ENCODE measurements at regions not wholly inside any gene's neighbourhood (a gene's known extent, or its start where the extent isn't known, plus 50 kb on each side); places are given as distances from the start of the nearest gene placed in this dataset.

DNA sequence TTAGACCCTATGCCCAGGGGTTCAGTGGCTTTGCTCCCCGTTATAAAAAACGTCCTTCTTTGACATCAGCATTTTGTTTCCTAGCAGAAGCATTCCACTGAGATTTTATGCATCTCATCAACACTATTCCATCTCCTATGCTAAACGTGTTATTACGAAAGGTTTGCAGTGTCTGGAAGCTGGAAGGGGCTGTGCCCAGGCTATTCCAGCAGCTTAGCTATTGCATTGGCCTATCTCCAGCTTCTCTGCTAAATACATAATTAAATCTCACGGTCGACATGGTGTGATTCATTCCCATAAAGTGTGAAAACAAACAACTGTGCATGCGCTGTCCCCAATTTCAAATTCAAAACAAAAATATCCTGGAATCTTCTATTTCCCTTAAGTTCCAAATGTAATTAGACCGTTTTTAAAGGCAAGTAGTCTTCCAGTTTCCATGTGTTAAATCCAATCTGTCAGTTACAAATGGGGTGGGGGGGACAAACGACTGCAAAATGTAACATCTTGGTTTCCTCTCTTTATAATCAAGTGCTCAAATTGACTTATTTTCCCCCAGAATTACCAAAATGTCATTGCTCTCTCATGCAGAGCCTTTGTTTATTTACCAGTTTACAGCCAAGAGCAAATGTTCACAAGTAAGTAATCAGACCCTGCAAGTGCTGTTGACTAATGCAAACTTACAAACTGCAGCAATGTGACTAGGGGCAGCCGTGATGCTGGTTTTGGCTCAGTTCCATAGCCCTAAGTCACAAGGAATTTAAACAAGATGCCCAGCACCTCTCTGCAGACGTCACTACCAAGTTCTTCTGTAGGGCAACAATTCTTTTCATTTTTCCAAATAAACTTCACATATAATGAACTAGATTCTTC, 212.3 kb upstream of the RORB start:
- H3K36me3 Mint-ChIP-seq, result no peaks in the 10 kb centered on the region
- H3K9me3 Mint-ChIP-seq, result peaks cover 0 to 1% (median 0%) of the 10 kb centered on the region in 3 donors
- no peak overlapping the region for H3K4me3 Mint-ChIP-seq
- H3K27ac Mint-ChIP-seq, result no peak overlapping the region
- no peaks in the 10 kb centered on the region for H3K4me1 Mint-ChIP-seq
- peaks cover under 1% of the 10 kb centered on the region for H3K27me3 Mint-ChIP-seq

DNA sequence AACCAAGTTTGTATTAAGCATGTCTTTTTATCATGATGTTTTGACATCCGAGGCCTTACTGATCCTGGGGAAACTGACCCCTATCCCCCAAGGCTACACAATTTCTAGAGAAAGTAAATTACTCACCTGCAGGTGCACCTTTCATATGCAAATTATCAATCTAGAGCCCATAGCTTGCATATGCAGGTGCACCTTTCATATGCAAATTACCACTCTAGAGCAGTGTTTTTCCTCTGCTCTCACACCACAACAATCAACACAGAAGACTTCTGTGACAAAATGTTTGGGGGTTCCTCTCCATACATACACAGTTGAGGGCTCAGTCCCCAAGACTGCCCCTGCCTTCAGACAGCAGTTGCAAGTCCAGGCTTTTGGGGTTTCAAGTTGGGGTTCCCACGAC, 203.7 kb upstream of the RORB start:
- Mint-ChIP-seq H3K9me3 (peaks cover 0 to 3% (median 2%) of the 10 kb centered on the region in 3 donors), H3K4me3 (no peak overlapping the region), H3K27me3 (no peaks in the 10 kb centered on the region), H3K36me3 (peaks cover 3% of the 10 kb centered on the region), H3K27ac (no peak overlapping the region), H3K4me1 (no peaks in the 10 kb centered on the region)

DNA sequence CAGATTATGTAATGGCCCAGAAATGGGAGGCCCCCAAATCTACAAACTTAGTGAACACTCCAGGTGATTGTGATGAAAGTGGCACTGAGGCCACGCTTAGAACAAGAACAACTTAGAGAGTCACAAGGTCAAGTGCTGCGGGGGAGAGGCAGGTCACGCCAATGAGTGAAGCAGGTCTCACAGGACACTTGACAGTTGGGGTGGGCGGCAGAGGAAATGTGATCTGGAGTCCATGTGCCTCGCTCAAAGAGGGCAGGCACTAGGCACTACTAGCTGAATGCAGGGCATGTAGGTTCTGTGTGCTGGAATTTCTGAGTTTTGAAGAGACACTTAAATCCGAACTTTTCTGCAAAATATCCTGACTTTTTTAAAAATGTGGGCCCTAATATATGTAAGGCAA, 193.2 kb upstream of the RORB start:
- H3K36me3 Mint-ChIP-seq, result no peaks in the 10 kb centered on the region
- peaks cover 0 to 8% (median 1%) of the 10 kb centered on the region in 3 donors for H3K9me3 Mint-ChIP-seq
- H3K27ac Mint-ChIP-seq, result no peak overlapping the region
- H3K4me1 Mint-ChIP-seq, result no peaks in the 10 kb centered on the region
- H3K4me3 Mint-ChIP-seq, result no peak overlapping the region
- no peaks in the 10 kb centered on the region for H3K27me3 Mint-ChIP-seq

DNA sequence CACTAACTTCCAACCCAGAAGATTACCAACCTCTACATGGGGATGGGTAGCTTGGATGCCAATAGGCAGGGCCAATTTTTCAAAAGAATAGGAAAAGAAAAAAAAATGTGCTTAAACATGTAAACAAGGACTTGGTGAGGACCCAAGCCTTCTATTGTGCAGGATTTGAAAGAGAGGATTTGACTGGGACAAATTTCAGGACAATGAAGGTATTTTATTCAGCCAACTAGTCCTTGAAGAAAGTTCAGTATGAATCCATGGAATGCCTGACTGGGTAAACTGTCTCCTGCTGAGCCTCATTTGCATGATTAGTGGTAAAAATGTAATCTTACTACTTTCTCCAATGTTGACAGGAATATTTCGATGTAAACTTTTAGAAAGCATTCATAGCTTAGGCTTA, 192.5 kb upstream of the RORB start:
- H3K4me3 Mint-ChIP-seq, result no peak overlapping the region
- H3K9me3 Mint-ChIP-seq, result peaks cover 0 to 8% (median 1%) of the 10 kb centered on the region in 3 donors
- H3K27me3 Mint-ChIP-seq, result no peaks in the 10 kb centered on the region
- H3K36me3 Mint-ChIP-seq, result no peaks in the 10 kb centered on the region
- H3K4me1 Mint-ChIP-seq, result no peaks in the 10 kb centered on the region
- no peak overlapping the region for H3K27ac Mint-ChIP-seq

DNA sequence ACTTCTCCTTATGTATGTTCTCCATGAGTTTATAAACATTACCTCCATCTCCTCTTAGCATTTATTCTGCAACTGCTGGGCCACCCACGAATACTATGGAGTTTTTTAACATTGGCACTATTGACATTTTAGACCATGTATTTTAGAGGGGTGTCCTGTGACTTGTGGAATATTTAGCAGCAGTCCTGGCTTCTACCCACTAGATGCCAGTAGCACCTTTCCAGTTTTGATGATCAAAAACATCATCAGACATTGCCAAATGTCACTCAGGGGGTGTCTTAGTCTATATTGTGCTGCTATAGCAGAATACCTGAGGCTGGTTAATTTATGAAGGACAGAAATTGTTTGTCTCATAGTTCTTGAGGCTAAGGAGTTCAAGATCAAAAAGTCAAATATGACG, 187.5 kb upstream of the RORB start:
- Mint-ChIP-seq H3K27me3 (no peaks in the 10 kb centered on the region), H3K4me3 (no peak overlapping the region), H3K9me3 (peaks cover 0 to 5% (median 4%) of the 10 kb centered on the region in 3 donors), H3K36me3 (no peaks in the 10 kb centered on the region), H3K27ac (no peak overlapping the region), H3K4me1 (no peaks in the 10 kb centered on the region)

DNA sequence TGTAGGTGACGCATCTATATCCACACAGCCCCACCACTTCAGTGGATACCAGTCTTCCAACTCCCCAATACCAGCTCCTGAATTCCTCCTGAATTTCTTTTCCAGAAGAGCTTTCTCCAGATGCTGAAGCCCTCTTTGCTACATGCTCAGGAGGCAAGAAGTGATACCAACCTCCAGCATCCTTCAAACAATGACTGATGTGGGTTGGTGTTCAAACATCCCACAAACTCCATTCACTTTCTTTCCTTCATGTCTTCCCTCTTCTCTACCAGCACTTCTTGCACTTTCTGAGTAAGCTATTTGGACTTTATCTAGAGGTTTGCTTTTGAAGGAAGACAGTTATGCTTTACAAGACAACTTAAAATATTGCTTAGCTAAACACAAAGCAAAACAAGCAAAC, 179.9 kb upstream of the RORB start:
- peaks cover 7% of the 10 kb centered on the region for H3K36me3 Mint-ChIP-seq
- no peaks in the 10 kb centered on the region for H3K4me1 Mint-ChIP-seq
- H3K27ac Mint-ChIP-seq, result no peak overlapping the region
- H3K9me3 Mint-ChIP-seq, result peaks cover 0 to 15% (median 9%) of the 10 kb centered on the region in 3 donors
- H3K27me3 Mint-ChIP-seq, result no peaks in the 10 kb centered on the region
- H3K4me3 Mint-ChIP-seq, result no peak overlapping the region

DNA sequence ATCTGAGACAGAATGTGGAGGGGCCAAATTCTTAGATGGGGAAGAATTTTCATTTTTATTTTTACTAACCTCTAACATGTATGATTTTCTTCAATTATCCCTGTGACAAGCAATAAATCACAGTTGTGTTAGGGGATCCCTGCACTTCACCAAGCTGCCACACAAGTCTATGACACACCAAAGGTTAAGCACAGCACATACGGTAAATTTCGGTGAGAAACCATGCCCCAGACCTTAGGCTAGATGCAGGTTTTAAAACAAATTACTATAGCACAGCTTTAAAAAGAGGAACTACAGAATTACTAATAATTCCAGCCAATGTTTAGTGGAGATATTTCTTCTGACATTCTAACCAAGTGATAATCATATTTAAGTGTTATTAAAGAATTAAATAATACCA, 175.7 kb upstream of the RORB start:
- H3K4me1 Mint-ChIP-seq, result no peaks in the 10 kb centered on the region
- no peak overlapping the region for H3K27ac Mint-ChIP-seq
- no peak overlapping the region for H3K4me3 Mint-ChIP-seq
- H3K36me3 Mint-ChIP-seq, result peaks cover 6% of the 10 kb centered on the region
- H3K9me3 Mint-ChIP-seq, result peaks cover 0 to 14% (median 2%) of the 10 kb centered on the region in 3 donors
- no peaks in the 10 kb centered on the region for H3K27me3 Mint-ChIP-seq

DNA sequence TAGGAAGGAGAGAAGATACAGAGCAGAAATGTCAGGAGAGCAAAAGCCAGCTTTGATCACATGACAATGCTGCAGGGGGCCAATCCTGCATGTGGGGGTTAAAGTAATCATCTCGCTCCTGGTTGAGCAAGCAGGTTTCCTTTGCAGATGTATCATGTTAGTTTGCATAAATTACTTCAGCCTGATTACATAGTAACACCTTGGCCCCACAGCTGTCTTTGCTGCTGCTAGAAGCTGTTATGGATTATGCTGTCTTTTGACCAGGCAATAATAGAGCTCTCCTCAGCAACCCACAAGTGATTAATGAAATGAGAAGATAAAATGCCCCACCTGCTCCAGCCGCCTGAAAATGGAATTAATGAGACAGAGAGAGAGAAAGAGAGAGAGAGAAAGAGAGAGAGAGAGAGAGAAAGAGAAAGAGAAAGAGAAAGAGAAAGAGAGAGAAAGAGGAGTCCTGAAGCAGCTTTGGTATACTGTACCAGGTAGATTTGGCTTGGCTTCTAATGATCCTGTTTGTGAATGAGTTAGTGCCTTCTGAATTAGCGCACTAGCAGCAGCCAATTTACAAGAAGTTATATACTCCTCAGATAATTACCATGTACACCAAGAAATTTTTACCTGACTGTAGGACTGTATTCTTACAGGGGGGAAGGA, 174.3 kb upstream of the RORB start:
- Mint-ChIP-seq H3K36me3 (peaks cover 6% of the 10 kb centered on the region), H3K4me1 (no peaks in the 10 kb centered on the region), H3K9me3 (peaks cover 0 to 8% (median 2%) of the 10 kb centered on the region in 3 donors), H3K27ac (no peak overlapping the region), H3K4me3 (peak overlapping the region in 2 of 4 donors; percentile 9 to 33), H3K27me3 (no peaks in the 10 kb centered on the region)

DNA sequence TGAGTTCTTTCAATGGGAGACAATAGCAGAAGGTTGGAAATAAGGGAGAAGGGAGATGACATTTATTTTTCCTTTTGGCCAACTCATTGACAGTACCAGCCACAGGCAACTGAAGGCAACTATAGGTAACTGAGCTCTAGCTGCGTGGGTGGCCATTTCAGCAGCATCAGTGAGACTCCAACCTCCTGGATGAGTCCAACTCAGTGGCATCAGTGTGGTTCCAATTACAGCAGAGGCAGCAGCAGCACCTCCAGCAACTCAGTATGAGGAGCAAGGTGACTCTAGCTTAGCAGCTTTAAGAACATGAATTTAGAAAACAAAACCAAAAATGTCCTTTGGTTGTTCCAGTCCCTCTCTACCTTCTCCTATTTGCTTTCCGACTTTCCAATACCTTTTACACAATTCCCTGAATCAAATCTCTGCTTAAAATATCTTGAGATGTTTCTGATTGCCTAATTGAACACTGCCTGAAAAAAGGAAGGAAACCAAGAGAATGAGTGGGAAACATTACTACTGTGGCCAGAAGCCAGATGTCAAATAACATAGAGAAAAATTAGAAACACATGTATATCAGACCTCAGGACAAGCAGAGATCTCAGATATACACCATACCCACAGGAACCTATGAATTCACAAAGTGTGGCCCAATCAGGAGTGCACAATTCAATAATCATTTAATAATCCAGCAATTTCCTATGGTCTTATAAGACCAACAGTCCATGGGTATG, 166.5 kb upstream of the RORB start:
- Mint-ChIP-seq H3K4me3 (no peak overlapping the region), H3K36me3 (no peaks in the 10 kb centered on the region), H3K27ac (no peak overlapping the region), H3K9me3 (peaks cover 0 to 2% (median 0%) of the 10 kb centered on the region in 3 donors), H3K27me3 (peaks cover 2% of the 10 kb centered on the region), H3K4me1 (no peaks in the 10 kb centered on the region)

DNA sequence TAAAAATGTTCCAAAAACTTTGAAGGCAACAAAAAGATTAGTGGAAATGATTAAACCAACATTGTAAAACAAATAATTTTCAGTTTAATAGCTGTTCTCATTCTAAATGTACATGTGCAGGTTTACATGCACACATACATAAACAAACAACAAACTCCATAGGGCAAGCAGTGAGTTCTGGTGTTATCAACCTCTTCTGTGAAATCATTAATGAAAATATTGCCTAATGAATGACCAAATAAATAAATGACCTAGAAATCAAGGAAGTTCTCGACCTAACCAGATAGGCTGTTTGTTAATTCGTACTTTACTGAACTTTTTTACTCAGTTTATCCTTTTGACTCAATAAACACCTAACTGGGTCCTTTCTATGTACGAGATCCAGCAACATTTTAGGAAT, 165.5 kb upstream of the RORB start:
- Mint-ChIP-seq H3K27me3 (peaks cover 2% of the 10 kb centered on the region), H3K4me1 (no peaks in the 10 kb centered on the region), H3K36me3 (no peaks in the 10 kb centered on the region), H3K4me3 (no peak overlapping the region), H3K9me3 (no peaks in the 10 kb centered on the region), H3K27ac (no peak overlapping the region)

DNA sequence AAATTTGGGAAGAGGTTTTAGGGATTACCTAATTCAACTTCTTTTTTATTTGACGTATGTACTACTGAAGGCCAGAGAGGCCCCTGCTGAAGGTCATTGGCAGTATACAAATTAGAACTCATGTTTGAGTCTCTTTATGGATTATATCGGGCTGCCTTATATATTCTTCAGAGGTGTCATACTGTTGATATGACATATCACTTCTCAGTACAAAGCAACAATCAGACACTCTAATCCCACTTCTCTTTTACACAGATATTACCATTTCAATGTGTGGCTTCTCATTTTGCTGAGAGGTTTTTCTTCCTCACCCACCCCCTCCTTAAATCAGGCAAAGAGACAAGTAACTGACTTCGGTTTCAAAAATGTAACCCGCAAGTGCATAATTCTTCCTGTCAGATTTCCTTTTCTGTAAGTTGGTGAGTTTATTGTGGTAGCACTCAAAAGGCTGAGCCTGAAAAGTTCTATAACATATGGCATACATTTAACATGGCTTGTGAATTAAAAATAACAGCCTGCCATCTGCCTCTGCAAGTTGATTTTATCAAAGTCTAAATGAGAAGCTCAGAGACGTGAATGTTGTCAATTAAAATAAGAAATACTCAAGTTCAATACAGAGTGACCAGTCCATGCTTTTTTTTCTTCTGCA, 163.6 kb upstream of the RORB start:
- Mint-ChIP-seq H3K9me3 (no peaks in the 10 kb centered on the region), H3K4me3 (no peak overlapping the region), H3K27ac (peak overlapping the region in 1 of 3 donors; percentile 11), H3K27me3 (peaks cover 2% of the 10 kb centered on the region), H3K4me1 (no peaks in the 10 kb centered on the region), H3K36me3 (no peaks in the 10 kb centered on the region)

DNA sequence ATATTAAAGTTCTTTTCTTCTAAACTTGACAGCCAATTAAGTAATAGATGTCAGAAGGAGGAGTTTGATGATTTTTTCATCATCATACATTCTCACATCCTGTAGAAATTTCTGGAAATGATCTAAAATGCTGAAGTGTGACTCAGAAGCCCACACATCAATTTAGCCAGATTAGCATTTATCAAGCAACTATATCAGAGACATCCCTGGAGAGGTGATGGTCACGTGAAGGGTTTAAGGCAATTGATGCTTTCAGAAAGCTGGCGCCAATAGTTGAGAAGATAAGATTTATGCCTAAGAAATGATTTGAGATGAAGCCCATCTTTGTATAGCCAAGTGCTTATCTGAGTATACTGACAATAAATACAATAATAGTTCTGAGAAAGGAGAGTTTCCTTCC, 162.9 kb upstream of the RORB start:
- Mint-ChIP-seq H3K4me3 (no peak overlapping the region), H3K36me3 (no peaks in the 10 kb centered on the region), H3K27me3 (peaks cover 2% of the 10 kb centered on the region), H3K9me3 (no peaks in the 10 kb centered on the region), H3K4me1 (no peaks in the 10 kb centered on the region), H3K27ac (no peak overlapping the region)

DNA sequence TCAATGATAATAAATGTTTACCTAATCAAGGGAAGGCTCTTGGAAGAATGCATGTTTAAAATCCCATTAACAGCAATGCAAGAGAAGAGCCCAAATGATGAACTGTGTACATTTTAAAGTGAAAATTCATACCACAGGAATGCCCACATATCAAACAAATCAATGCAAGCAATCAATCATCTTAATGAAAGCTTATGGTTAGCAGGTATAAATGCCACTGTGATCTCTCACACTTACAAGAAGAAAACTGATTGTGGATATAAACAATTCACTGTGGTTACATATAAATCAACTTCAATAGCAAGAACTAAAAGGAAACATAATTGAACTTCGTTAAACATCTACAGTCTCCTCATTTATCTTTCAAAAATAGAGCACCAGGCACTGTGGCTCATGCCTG, 161.0 kb upstream of the RORB start:
- Mint-ChIP-seq H3K27me3 (peaks cover 2% of the 10 kb centered on the region), H3K4me3 (no peak overlapping the region), H3K9me3 (peaks cover 0 to 4% (median 2%) of the 10 kb centered on the region in 3 donors), H3K27ac (no peak overlapping the region), H3K4me1 (no peaks in the 10 kb centered on the region), H3K36me3 (no peaks in the 10 kb centered on the region)

DNA sequence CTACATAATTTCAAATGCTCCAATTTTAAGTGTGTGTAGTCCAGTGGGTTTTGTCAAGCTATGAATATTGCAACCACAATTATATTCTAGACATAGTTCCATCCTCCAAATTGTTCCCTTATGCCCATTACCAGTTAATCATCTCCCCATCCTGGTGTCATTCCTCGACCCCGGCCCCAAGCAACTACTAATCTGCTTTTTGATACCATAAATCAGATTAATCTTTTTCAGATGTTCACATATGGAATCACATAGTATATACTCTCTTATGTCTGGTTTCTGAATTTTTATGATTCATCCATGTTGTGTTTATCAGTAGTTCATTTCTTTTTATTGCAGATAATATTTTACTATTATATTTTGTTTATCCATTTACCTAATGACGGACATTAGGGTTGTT, 148.4 kb upstream of the RORB start:
- H3K27ac Mint-ChIP-seq, result no peak overlapping the region
- H3K4me1 Mint-ChIP-seq, result no peaks in the 10 kb centered on the region
- no peaks in the 10 kb centered on the region for H3K27me3 Mint-ChIP-seq
- H3K9me3 Mint-ChIP-seq, result peaks cover 0 to 2% (median 0%) of the 10 kb centered on the region in 3 donors
- no peaks in the 10 kb centered on the region for H3K36me3 Mint-ChIP-seq
- no peak overlapping the region for H3K4me3 Mint-ChIP-seq

DNA sequence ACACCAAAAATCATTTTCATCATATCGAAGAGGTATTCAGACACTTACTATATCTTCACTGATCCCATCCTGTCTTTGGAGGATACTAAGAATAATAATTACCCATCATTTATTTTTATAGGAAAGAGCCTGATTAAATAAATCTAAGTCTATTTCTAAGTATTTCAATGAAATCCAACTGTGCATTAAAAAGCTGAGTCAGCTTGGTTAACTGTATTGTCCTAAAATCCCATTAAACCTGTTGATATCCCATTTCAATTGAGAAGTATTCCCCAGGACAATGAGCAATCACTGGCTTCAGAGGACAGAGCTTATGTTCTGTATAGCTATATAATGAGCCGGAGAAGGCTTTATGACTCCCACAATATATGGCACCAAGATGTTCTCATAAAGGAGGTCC, 142.0 kb upstream of the RORB start:
- Mint-ChIP-seq H3K9me3 (peaks cover 0 to 2% (median 0%) of the 10 kb centered on the region in 3 donors), H3K4me1 (no peaks in the 10 kb centered on the region), H3K36me3 (no peaks in the 10 kb centered on the region), H3K27me3 (no peaks in the 10 kb centered on the region), H3K27ac (no peak overlapping the region), H3K4me3 (no peak overlapping the region)

All from IgD-negative memory B cell (primary cell).